Esophagus squamous epithelium (tissue), 5 donors: ENCODE measurements at regions not wholly inside any gene's neighbourhood (a gene's known extent, or its start where the extent isn't known, plus 50 kb on each side); places are given as distances from the start of the nearest gene placed in this dataset.

Experiments
- DNase-seq: peaks from one replicate; lab custom pipeline; 2025; lab: John Stamatoyannopoulos, UW
- H3K27ac ChIP-seq, 4 donors: fragments of 200-600 bp; sonication (generic); one replicate each; pipeline ENCODE4 v1.5.1; 2016 to 2019; ENCODE audit warnings: mild to moderate bottlenecking in 1 of 4
- H3K27me3 ChIP-seq, 4 donors: fragments of 200-600 bp; sonication (generic); 1 replicate in 3 of 4; 2 replicates in 1 of 4; pipeline versions ENCODE4 v1.5.1 to v1.6.0; 2017 to 2021; ENCODE audit warnings: antibody characterized with exemption in 1 of 4
- H3K36me3 ChIP-seq, 3 donors: fragments of 200-600 bp; sonication (generic); one replicate each; pipeline ENCODE4 v1.5.1; 2016 to 2019
- H3K4me1 ChIP-seq, 3 donors: fragments of 200-600 bp; sonication (generic); one replicate each; pipeline ENCODE4 v1.5.1; 2017 to 2019
- H3K4me3 ChIP-seq, 4 donors: fragments of 200-600 bp; sonication (generic); 1 replicate in 3 of 4; 2 replicates in 1 of 4; pipeline ENCODE4 v1.5.1; 2016 to 2019; ENCODE audit warnings: mild to moderate bottlenecking in 2 of 4, moderate library complexity in 1 of 4
- H3K9me3 ChIP-seq, 3 donors: fragments of 200-600 bp; sonication (generic); one replicate each; pipeline ENCODE4 v1.5.1; 2016 to 2019
- POLR2A ChIP-seq, 4 donors: fragments of 450-650 bp; IDR thresholded peaks; one replicate each; pipeline ENCODE4 v1.6.1; 2017; ENCODE audit warnings: antibody characterized with exemption in 4 of 4, mild to moderate bottlenecking in 4 of 4, moderate library complexity in 3 of 4
- WGBS, 2 donors: methylation state at CpG; one replicate each; pipeline ENCODE4 v1.1.5; 2018; 5-methylcytosine and 5-hydroxymethylcytosine counted together
- intact Hi-C: fragments of 100-400 bp; cut with DNase I; formaldehyde crosslinking; loops from one replicate; pipeline ENCODE4 v1.15.0; 2022
- TF ChIP-seq, protein P1 (sequence below), 6 experiments: fragments of 450-650 bp in 4 of 6; fragments of 200-600 bp in 2 of 6; sonication (generic) in 2 of 6; IDR thresholded peaks; one replicate each; pipeline ENCODE4 v1.5.1; 2016 to 2019; ENCODE audit warnings: antibody characterized with exemption in 6 of 6, mild to moderate bottlenecking in 4 of 6, moderate library complexity in 4 of 6
- donor health status: DM: yes; HTN: yes; CAD: no.

DNA sequence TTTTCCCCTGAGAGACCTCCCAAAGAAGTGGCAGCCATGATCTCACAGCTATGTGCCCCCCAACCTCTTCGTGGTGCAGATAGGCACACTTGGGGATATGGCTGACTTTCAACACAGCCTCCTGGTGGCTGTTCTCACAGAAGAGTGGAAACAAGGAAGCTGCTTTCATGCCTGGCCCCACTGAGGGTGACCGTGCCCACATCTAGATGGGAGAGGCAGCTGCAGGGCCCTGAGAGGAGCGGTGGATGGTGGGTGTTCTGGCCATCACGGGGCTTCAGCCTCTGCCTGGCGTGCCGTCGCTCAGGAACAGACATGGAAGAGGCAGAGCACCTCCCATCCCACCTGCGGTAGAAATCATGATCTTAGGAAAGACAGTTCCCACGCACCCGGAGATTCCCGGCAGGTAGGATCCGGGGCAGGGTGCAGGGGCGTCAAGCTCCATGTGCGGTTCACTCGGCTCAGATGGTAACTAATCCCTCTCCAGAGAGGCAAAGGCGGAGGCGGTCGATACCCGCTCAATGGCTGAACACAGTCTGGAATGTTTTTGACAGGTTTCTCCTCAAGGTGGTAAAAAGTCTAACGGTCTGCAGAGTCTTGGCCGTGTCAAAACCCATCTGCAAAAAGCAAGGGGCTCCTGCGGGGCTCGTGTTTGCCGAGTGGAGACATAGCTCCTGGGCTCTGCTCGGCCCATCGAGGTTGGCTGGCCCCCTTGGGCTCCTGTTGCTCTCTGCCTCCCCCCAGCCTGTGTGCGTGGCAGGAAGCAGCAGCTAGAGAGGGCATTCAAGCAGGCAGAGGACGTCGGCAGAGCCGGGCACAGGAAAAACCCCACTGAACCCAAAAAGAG, 225.2 kb upstream of the RTL1 start:
- Histone ChIP-seq H3K9me3 (no peaks in the 10 kb centered on the region), H3K36me3 (no peaks in the 10 kb centered on the region), H3K27me3 (peaks cover 0 to 42% (median 0%) of the 10 kb centered on the region in 4 donors), H3K27ac (no peak overlapping the region), H3K4me1 (no peaks in the 10 kb centered on the region), H3K4me3 (no peak overlapping the region)
- TF ChIP-seq, protein P1, sequence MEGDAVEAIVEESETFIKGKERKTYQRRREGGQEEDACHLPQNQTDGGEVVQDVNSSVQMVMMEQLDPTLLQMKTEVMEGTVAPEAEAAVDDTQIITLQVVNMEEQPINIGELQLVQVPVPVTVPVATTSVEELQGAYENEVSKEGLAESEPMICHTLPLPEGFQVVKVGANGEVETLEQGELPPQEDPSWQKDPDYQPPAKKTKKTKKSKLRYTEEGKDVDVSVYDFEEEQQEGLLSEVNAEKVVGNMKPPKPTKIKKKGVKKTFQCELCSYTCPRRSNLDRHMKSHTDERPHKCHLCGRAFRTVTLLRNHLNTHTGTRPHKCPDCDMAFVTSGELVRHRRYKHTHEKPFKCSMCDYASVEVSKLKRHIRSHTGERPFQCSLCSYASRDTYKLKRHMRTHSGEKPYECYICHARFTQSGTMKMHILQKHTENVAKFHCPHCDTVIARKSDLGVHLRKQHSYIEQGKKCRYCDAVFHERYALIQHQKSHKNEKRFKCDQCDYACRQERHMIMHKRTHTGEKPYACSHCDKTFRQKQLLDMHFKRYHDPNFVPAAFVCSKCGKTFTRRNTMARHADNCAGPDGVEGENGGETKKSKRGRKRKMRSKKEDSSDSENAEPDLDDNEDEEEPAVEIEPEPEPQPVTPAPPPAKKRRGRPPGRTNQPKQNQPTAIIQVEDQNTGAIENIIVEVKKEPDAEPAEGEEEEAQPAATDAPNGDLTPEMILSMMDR (IDR thresholded peaks at IDR 0.05), result no peak
- TF ChIP-seq POLR2A (IDR thresholded peaks at IDR 0.05), result no peak
- WGBS, 2 donors, result 71 to 82% methylated on average over 16 to 18 of the region's 30 CpGs
- intact Hi-C loops, result no loop called here
- no peak for DNase-seq

DNA sequence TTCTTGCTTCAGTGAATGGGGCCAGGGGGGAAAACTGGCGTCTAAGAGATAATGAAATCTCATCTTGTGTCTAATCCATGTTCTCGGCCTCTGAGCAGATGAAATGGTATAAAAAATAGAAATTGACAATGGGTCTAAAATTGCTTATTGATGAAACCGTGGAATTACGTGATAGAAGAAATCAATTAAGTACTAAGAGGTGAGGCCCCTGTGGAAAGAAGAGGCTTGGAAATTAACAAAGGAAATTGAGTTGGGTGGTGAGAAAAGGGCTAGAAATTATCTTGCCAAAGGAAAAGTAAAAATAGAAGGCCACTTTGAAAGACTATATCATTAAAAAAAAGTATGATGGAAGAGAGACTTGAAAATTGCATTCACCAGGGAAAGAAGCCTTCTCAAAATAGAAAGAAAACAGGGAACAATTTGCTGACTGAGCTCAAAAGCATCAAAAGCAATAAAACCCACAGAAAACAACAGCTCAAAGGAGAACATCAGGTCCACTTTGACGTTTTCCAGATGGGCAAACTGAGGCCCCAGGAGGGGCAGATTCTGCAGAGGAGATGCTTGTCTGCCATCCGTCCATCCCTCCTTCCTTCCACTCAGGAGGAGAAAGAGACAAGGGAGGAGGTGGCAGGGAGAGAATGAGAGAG, 226.1 kb upstream of the RTL1 start:
- H3K27ac ChIP-seq, result no peak overlapping the region
- peaks cover 0 to 42% (median 0%) of the 10 kb centered on the region in 4 donors for H3K27me3 ChIP-seq
- H3K4me3 ChIP-seq, result no peak overlapping the region
- H3K36me3 ChIP-seq, result no peaks in the 10 kb centered on the region
- intact Hi-C loops, result no loop called here
- TF ChIP-seq, protein P1 (IDR thresholded peaks at IDR 0.05), result no peak
- no peak for TF ChIP-seq POLR2A (IDR thresholded peaks at IDR 0.05)
- no peaks in the 10 kb centered on the region for H3K4me1 ChIP-seq
- H3K9me3 ChIP-seq, result no peaks in the 10 kb centered on the region
- WGBS, 2 donors, result 47 to 56% methylated on average over 6 of the region's 6 CpGs
- no peak for DNase-seq

DNA sequence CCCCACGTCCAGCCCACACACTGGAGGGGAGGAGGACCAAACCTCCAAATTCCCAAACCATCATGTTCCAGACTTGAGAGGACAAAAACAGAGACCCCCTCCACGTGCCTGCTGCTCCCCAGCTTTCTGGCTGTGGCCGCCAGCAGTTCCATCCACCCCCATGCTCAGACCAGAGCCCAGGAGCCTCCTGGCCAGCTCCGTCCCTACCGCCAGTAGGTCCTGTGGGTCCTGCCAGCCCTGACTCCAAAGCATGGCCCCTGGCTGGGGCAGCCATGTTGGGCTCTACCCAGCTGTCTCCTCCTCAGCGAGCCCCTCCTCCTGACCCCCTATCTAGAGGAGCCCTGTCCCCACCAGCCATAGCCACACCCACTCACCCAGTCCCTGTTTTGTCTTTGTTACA, 227.3 kb upstream of the RTL1 start:
- TF ChIP-seq, protein P1 (IDR thresholded peaks at IDR 0.05), result no peak
- no peak for TF ChIP-seq POLR2A (IDR thresholded peaks at IDR 0.05)
- Histone ChIP-seq H3K36me3 (no peaks in the 10 kb centered on the region), H3K4me1 (no peaks in the 10 kb centered on the region), H3K27ac (no peak overlapping the region), H3K9me3 (no peaks in the 10 kb centered on the region), H3K27me3 (peaks cover 0 to 42% (median 0%) of the 10 kb centered on the region in 4 donors), H3K4me3 (no peak overlapping the region)
- WGBS, 2 donors, result 66 to 68% methylated on average over 6 of the region's 6 CpGs
- DNase-seq, result no peak
- intact Hi-C loops, result no loop called here

DNA sequence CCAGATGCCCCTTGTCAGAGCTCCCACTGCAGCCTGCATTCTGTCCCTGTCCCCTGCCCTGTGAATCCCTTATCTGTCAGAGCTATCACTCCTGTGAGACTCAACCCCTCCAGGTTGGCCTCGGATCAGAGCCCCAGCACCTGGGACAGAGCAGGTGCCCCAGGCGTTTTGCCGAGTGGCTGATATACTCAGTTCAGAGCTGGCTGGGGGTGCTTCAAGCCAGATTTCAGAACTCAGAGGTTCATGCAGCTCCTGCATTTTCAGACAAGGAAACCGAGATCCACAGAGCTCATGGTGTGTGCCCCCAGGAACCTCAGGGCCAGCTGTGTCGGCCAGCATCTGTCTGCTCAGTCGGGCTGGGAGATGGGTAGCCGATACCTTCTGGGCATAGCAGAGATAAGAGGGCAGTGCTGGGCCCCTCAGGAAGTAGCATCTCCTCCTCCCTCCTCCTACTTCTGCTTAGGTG, 228.0 kb upstream of the RTL1 start:
- no peak for DNase-seq
- Histone ChIP-seq H3K27ac (no peak overlapping the region), H3K4me3 (no peak overlapping the region), H3K36me3 (no peaks in the 10 kb centered on the region), H3K9me3 (no peaks in the 10 kb centered on the region), H3K27me3 (peaks cover 0 to 38% (median 0%) of the 10 kb centered on the region in 4 donors), H3K4me1 (no peaks in the 10 kb centered on the region)
- intact Hi-C loops, result no loop called here
- 17 to 59% methylated on average over 1 to 3 of the region's 7 CpGs for WGBS, 2 donors
- TF ChIP-seq, protein P1 (IDR thresholded peaks at IDR 0.05), result no peak
- no peak for TF ChIP-seq POLR2A (IDR thresholded peaks at IDR 0.05)

DNA sequence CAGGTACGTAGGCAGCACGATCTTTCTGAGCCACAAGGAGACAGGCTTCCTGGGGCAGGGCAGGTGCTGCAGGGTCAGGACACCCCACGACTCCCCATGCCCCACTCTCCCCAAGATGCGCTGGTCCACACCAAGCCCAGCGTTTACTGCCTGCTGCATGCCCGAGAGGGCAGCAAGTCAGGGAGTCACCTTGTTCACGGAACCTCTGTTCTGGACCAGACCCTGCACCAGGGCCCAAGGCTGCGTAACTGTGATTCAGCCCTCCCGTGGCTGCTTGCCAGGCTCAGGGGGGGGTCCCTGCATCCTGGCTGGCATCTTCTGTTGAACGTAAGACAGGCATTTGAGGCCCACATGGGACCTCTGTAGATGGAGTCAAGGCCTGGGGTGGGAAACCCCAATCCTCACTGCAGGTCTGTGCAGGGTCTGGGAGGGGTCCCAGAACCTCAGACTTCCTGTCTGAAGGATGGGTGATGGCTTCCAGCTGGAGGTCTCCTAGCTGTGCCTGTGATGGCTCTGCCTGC, 228.6 kb upstream of the RTL1 start:
- no peak for TF ChIP-seq POLR2A (IDR thresholded peaks at IDR 0.05)
- TF ChIP-seq, protein P1 (IDR thresholded peaks at IDR 0.05), result no peak
- Histone ChIP-seq H3K4me3 (no peak overlapping the region), H3K27me3 (peaks cover 0 to 38% (median 0%) of the 10 kb centered on the region in 4 donors), H3K9me3 (no peaks in the 10 kb centered on the region), H3K4me1 (no peaks in the 10 kb centered on the region), H3K36me3 (no peaks in the 10 kb centered on the region), H3K27ac (no peak overlapping the region)
- no peak for DNase-seq
- 67 to 80% methylated on average over 1 to 3 of the region's 10 CpGs for WGBS, 2 donors
- intact Hi-C loops, result no loop called here
